ENCODE measurements at regions not wholly inside any gene's neighbourhood (a gene's known extent, or its start where the extent isn't known, plus 50 kb on each side); places are given as distances from the start of the nearest gene placed in this dataset.
"Not testable (repeated sequence)": the region's sequence is repeated elsewhere in the genome, so short reads cannot be mapped to it uniquely, and the experiment has no call there.

DNA sequence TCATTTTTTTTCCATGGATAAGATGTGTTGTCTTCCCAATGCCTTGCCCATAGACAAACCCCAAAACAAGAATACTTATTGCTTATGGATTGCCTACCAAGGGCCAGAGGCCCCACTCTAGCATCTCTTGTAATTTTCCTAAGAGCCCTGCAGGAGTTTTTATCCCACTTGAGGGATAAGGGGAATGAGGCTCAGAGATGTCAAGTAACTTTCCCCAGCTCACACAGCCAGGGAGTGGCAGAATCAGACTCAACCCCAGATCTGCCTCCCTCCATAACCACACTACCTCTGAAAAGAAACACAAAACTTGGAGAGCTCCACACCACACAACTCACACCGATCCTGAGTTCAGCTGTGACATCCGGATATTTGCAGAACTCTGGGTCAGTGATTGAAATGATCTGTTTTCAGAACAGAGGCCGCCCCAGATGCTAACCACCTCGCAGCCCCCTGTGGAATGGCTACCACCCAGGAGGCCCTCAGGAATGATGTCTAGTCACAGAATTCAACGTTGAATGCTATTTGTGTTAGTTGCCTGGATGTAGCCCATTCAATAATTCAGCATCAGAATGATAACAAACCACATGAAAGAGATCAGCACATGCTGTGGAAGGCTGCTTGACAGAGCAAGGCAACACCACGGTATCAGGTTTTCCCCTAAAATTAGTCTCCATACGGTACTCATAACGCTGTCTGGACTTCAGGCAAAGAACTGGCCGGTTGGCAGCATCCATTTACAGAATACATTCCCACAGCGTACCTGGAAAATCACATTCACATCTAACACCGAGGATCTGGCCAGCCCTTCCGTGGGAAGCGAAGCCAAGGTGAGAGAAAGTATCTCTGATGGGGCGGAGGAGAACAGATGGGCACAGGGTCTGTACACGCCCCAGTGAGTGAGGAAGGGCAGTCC is 231.9 kb downstream of the TOMM20 start:
- DNase-seq, result no peak

DNA sequence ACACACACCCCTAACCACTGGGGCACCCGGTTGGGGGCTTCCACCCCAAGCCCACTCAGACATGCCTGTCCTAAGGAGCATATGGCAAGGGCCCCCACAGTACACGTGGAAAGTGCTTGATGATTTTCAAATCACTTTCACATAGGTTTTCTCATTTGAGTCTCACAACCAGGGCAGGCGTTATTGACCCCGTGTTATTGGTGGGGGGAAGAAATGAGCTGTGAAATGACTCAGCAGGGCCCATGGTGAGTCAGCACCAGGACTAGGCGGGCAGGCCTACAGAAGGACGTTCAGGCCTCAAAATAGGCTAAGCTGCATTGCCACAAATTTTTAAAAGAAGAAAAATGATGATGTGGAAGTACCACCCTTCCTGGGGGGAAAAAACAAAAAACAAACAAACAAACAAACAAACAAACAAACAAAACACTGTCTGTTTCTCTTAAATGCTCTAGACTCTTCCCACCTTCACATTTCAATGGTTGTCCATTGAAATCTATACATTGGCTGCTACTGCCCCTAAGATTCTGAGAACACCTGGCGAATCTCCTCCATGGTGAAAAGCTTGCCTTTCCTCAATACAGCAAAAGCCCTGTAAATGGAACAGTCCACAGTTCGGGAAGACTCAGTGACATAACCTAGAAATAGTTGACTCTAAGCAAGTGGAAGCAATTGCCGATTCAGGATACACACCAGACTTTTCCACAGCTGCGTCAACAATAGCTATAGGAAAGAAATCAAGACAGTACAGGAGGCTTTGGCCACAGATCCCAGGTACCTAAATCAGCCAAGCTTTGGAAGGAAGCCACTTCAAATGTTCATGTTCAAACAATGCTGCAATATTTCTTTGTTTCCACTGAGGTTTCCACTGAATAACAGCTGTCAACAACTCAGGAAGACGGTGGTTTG is 234.7 kb downstream of the TOMM20 start:
- no peak for DNase-seq

DNA sequence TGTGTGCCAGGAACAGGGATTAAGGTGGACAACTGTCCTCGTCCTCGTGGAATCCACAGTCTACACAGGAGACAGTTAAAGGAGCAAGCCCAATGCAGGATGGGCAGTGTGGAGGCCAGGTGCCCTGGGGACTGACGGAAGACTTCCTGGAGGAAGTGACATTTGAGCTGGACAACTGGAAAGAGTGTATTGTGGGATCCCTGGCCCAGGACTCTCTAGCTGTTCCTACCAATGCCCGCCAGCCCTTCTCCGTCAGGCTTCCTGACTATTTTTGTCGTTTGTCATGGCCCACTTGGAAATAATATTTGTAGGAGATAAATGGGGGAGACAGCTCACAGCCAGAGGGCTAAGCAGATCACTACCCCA is 235.3 kb downstream of the TOMM20 start:
- DNase-seq, result no peak

DNA sequence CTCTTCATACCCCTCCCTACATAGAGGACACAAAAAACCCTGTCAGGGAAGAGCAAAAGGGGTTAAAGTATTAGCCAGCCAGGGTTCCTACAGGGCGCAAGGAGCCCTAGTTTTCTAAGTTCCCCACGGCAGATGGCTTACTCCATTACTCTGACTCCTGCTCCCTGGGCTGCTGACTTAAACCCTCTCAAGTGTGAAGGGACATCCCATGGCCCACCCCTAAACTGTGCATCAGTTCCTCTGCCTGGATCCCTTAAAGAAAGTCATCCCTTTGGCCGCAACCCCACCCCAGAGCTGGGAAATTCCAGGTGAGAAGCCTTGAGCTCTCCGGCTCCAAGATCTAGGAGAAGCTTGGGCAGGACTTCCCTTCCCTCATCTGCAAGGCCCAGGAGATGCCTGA is 236.0 kb downstream of the TOMM20 start:
- no peak for DNase-seq

DNA sequence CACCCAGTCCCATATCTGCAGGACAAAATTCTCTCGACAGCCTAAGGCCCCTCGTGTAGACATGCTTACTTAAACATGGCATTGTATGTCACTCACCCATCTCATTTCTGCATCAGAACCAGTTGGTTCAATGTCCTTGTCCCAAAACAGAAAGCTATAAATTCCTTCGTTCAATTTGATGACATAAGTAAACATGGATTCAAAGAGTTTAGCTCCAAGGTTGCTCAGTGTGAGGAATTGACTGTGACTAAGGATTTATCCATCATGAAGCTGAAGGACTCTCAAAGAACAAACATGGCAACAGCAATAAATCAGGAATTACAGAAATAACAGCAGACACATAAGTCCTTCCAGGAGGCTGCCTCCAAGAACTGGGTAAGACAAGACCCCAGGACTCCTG is 237.2 kb downstream of the TOMM20 start:
- no peak for DNase-seq

DNA sequence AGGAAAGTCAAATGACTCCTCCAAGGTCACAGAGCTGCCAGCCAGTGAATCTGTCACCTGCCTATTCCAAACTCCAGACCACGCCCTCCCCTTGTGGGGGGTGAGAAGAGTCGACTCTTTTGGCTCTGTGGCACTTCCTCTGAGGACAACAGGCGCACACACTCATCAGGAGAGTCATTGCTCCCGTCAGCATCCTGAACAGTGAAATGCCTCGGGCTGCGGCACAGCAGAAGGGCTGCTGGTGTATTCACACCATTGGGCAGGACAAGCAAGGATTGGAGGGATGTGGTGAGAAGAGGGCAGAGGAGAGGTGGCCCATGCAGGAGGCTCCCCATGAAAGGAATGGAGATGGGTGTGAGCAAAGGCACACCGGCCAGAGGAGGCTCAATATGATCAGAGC is 239.0 kb downstream of the TOMM20 start:
- no peak for DNase-seq

- not testable (repeated sequence) for DNase-seq
Measured at GRCh38 chr1:234888247-234888646, 240.4 kb downstream of the TOMM20 start.

GRCh38 chr1:234887016-234887900 is 241.4 kb downstream of the TOMM20 start:
- no peak for DNase-seq

DNA sequence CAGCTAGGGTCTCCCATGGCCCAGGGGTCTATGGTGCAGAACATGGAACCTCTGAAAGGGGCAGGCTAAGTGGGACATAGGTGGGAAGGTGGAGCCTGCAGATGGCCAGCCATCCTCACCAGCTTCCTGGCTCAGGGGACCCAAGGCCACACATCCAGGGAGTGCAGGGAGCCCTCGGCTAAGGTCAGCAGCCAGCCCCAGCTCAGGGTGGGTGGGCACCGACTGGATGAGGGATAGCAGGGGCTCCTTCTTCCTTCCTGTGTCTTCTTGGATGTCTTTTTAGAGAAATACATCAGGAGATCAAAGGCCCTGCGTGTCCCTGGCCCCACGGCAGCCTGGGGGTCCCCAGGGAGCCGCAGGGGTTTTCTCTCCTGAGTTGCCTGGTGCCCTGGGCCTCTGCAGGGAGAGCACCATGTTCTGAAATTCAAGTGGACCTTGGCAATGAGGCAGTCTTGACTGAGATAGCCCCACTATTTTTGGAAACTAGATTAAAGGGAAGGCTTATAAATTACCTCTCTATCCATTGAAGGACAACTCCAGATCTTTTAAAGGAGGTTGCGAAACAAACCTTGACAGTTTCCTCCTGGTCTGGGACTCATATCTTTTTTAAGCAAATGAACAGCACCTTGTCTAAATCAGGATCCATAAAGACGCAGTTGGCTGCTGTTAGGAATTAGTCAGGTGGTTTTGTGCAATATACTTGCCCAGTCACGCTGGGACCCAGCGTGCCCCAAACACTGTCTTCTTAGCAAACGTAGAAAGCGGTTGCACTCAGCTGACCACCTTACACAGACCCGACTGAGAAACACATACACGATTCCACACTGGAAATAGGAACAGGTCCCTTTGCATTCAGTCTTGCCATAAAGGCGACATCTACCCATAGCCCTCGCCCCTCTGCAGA is 242.3 kb downstream of the TOMM20 start:
- no peak for DNase-seq

DNA sequence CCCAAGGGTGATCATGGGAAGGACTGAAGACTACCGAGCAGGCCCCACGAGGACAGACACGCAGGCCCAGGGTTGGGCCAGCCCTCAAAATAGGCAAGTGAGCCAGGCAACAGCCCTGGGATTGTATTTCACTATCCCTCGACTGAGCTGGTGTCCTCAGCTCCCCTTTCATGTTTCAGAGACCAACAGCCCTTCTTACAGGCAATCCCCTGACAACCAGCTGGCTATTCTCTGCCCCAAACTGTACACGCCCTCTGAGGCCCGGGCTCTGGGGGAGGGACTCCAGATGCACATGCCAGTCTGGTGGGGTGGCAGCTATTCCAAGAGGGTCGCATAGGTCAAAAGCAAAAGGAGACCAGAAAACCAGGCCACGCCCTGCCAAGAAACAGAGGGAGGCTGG is 243.0 kb downstream of the TOMM20 start:
- DNase-seq, result no peak

- DNase-seq, result no peak
Measured at GRCh38 chr1:234884701-234885100, 243.9 kb downstream of the TOMM20 start.

GRCh38 chr1:234884006-234884405 is 244.6 kb downstream of the TOMM20 start:
- DNase-seq, result no peak

DNA sequence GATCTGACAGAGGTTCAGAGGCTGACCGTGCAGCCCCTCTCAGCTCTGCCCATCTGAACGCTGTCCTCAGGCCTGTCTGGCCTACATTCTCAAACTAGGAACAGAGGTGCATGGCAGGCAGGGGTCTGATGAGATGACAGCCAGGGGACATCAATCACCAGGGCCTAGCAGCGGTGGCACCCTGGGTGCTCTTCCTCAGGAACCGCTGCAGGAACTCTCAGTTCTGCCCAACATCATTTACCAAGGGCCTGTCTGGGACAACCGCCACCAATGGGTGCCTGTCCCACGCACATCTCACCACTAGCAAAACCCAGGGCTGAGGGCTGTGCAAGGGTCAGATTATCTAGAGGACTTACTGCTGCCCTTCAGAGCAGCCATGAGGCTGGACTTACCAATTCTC is 245.7 kb downstream of the TOMM20 start:
- DNase-seq, result no peak

DNA sequence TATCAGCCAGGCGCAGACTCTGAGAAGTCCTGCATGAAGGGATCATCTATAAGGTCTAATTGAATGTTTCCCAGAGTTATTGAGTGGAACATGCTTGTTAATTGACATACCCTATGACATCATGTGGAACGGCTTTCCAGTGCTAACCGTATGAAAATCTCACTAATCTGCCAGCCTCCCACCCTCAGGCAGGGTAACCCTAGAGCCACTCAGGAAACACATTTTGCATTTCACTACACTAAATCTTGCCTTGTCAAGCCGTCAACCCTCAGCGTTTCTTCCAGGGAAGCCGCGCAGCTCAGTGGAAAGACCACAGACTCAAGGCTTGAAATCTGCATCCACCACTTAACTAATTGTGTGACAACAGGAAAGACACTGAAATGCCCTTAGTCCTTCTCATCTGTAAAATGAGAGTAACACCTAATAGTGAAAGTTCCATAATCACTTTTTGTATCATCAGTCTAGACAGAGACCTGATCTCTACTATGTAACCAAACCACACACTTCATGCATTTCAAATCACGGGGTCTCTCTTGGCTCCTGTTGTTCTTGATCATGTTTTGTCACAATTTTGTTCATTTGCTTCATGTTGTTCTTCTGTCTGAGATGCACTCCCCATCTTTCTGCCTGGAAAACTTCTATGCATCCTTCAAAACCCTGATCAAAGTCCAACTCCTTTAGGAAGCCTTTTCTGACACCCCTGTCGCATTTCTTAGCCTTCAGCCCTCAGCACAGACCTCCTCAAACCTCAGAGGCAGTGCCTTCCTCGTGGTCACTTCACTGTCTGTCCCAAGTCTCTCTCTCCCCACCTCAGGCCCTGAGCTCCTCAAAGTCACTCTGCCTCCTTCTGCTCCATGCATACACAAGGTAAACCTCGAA is 246.5 kb downstream of the TOMM20 start:
- DNase-seq, result no peak

GRCh38 chr1:234879147-234880080 is 249.2 kb downstream of the TOMM20 start:
- no peak for DNase-seq

DNA sequence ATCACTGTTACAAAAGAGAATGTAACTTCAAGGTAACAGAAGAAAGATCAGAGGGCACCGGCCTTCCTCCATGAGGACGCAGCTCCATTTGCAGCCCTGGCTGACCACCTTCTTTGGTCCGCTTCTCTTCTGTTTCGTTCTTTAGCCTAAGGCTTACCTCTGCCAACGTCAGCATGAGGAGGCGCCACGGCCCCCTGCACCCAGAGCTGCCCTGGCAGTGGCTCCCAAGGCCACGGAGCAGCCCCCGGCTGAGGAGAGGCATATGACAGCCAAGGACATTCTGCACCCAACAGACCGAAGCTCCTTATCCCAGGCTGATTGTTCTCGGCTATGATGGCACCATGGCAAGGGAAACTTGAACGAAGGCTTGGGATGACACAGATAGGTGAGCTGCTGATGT is 250.3 kb downstream of the TOMM20 start:
- no peak for DNase-seq

- DNase-seq, result no peak
Measured at GRCh38 chr1:234877761-234878160, 250.9 kb downstream of the TOMM20 start.

DNA sequence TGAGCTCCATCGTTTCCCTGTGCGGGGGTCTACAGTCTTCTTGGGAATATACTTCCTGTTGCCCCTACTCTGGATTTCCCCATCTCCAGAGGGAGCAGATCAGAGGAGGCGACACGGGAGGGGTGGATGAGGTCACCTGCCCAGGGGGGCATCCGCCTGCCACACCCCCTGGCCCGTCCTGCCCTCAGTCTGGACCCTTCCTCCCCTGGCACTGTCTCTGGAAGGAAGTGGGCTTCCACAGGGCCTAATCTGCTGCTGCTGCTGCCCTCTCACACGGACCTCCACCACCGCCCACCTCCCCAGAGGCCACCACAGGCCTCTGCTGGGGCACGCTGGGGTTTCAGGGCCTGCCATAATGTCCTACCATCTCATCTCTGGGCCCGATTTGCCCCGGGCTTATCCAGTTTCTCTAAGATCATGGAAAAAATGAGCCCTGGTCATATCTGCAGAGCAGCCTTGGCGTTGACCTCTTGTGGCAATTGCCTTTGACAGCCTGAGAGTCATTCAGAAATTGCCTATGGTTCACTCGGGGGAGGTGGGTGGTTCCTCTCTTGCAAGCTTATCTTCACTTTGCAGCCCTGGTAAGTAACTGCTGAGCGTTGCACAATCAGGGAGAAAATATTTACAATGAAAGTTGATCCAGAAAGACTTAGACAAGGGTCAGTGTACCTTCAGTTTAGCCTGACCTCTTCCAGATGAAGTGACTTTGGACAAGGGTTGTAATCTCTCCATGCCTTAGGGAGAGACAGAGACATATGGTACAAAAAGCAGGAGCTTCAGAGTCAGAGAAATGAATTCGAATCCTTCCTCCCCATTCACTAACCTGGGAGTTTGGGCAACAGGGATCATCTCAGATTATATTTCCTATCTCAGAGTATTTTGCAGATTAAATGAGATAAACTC is 252.4 kb downstream of the TOMM20 start:
- DNase-seq, result no peak

Measured in activated T-cell treated with anti-CD3 and anti-CD28 coated beads, Interleukin-2, amount 50 U/mL, for 1 hour (primary cell).